Stomach (tissue), 4 donors: ENCODE measurements at regions not wholly inside any gene's neighbourhood (a gene's known extent, or its start where the extent isn't known, plus 50 kb on each side); places are given as distances from the start of the nearest gene placed in this dataset.

Experiments
- EP300 ChIP-seq: sonication (generic); formaldehyde crosslinking; IDR thresholded peaks from one replicate; pipeline ENCODE4 v1.6.1; 2017; ENCODE audit warnings: antibody characterized with exemption
- POLR2A ChIP-seq, 4 donors: fragments of 450-650 bp; IDR thresholded peaks; one replicate each; pipeline ENCODE4 v1.6.1; 2016; ENCODE audit warnings: antibody characterized with exemption in 4 of 4, control low read depth in 2 of 4, mild to moderate bottlenecking in 1 of 4, moderate library complexity in 1 of 4
- TF ChIP-seq, protein P1 (sequence below), 7 experiments: fragments of 450-650 bp in 4 of 7; fragments of 200-600 bp in 3 of 7; sonication (generic) in 3 of 7; IDR thresholded peaks; one replicate each; pipeline ENCODE4 v1.5.1; 2016 to 2019; ENCODE audit warnings: antibody characterized with exemption in 7 of 7, control low read depth in 2 of 7, mild to moderate bottlenecking in 1 of 7

DNA sequence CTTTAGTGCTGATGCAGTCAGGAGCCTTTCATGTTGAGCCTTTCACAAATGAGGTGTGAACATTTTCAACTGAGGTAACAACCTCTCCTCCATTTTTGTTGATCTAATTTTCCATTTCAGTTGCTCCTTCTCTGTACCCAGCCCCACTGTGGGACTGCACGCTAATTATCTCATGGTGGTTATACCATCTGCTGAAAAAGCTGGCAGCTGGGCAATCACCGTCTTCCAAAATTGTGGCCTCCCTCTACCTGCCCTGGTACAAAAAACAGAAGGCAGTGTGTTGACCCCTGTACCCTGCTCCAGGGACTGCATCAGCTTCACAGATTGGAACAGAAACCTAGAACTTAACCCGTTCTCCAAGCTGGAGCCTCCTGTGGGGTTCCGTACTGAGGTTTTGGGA lies 72.4 kb upstream of the LONRF3 start:
- TF ChIP-seq, protein P1, sequence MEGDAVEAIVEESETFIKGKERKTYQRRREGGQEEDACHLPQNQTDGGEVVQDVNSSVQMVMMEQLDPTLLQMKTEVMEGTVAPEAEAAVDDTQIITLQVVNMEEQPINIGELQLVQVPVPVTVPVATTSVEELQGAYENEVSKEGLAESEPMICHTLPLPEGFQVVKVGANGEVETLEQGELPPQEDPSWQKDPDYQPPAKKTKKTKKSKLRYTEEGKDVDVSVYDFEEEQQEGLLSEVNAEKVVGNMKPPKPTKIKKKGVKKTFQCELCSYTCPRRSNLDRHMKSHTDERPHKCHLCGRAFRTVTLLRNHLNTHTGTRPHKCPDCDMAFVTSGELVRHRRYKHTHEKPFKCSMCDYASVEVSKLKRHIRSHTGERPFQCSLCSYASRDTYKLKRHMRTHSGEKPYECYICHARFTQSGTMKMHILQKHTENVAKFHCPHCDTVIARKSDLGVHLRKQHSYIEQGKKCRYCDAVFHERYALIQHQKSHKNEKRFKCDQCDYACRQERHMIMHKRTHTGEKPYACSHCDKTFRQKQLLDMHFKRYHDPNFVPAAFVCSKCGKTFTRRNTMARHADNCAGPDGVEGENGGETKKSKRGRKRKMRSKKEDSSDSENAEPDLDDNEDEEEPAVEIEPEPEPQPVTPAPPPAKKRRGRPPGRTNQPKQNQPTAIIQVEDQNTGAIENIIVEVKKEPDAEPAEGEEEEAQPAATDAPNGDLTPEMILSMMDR (IDR thresholded peaks at IDR 0.05): no peak
- no peak for TF ChIP-seq POLR2A (IDR thresholded peaks at IDR 0.05)
- TF ChIP-seq EP300: no peak
